Effector CD4-positive, alpha-beta T cell (primary cell): ENCODE measurements at regions not wholly inside any gene's neighbourhood (a gene's known extent, or its start where the extent isn't known, plus 50 kb on each side); places are given as distances from the start of the nearest gene placed in this dataset.
"Not testable (repeated sequence)": the region's sequence is repeated elsewhere in the genome, so short reads cannot be mapped to it uniquely, and the experiment has no call there.

Experiments used
- DNase-seq: peaks from one replicate; pipeline ENCODE4 v3.0.0-alpha.2; 2020

GRCh38 chr6:15001326-15001910 is 244.5 kb upstream of the JARID2 start:
- DNase-seq: no peak

DNA sequence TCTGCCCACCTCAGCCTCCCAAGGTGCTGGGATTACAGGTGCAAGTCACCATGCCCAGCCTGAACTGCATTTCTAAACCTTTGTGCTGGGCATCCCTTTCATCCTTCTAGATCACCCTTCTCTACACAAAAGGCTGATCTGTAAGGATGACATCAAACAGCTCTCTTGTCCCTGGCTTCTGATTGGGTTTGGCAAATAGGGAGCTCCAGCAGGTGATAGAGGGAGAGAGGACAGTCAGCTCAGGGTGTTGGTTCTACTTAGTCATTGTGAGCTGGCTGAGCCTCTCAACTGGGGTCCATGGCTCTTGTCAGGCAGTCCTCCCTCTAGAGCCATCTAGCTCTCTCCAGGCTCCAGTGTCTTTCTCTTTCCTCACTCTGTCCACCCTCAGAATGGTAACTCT is 237.6 kb upstream of the JARID2 start:
- no peak for DNase-seq

DNA sequence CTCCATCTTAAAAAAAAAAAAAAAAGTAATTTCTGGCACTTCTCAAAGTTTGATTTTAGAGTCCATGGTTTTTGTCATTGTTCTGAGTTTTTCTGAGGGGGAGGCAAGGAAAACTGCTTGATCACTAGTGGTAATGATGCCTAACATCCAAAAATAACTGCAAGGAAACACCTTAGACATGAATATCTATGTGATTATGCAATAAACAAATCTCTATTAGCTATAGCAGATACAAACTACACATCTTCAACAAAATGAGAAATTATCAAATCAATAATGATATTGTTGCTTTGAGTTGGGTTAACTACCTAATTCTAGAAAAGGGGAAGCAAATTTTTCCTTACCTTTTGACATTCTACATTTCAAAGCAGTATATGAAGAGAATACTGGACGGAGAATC is 230.9 kb upstream of the JARID2 start:
- DNase-seq: no peak

DNA sequence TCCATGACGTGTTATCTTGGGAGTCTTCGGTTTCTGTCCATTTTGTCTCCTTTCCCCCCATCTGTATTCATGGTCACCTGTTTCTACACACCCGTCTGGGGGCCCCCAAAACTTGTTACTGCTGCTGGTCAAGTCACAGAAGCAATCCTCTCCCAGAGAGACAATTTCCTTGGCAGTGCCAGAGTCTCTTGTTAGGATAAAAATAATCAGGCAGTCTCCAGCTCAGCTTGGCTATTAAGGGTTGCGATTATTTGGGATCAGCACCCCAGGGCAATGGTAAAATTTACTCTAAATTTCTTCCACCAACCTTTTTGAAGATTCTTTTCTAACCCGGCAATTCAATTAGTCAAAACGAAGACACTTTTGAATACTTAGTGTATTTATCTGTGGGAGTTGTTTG is 229.1 kb upstream of the JARID2 start:
- DNase-seq: no peak

GRCh38 chr6:15017261-15017660 is 228.6 kb upstream of the JARID2 start:
- DNase-seq: no peak

DNA sequence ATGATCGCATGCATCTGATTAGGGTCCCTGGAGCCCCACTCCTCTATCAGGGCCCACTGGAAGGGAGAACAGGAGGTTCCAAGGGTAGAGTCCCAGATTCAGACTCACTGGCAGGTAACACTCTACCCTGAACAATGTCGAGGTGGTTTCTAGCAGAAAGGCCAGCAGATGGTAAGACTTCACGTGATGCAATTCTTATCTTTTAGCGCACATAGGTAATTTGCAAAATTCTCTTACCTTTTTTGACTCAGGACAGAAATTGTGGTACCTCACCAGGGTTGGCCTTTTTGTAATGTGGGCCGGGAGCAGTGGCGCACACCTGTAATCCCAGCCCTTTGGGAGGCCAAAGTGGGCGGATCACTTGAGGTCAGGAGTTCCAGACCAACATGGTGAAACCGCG is 228.1 kb upstream of the JARID2 start:
- DNase-seq: no peak

GRCh38 chr6:15020119-15020770 is 225.6 kb upstream of the JARID2 start:
- no peak for DNase-seq

- no peak for DNase-seq
These were observed 224.8 kb upstream of the JARID2 start for GRCh38 chr6:15021074-15021473.

DNA sequence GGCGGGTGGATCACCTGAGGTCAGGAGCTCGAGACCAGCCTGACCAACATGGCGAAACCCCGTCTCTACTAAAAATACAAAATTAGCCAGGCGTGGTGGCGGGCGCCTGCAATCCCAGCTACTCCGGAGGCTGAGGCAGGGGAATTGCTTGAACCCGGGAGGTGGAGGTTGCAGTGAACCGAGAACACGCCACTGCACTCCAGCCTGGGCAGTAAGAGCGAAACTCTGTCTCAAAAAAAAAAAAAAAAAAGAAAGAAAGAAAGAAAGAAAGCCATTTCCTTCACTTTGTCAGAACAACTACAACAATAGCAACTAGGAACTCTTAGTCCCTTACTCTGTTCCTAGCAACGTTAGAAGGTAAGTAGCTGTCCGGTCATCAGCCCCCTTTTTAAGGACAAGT is 222.9 kb upstream of the JARID2 start:
- not testable (repeated sequence) for DNase-seq

DNA sequence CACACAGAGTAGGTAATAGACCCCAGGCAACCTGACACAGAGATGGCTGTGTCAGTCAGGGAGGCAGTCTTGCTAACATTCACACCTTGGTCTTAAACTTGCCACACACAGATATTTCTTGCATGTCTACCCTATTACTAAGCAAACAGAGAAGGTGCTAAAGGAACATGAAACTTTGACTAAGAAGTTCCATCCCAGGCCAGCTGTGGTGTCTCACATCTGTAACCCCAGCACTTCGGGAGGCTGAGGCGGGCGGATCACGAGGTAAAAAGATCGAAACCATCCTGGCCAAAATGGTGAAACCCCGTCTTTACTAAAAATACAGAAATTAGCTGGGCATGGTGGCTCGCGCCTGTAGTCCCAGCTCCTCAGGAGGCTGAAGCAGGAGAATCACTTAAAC is 222.4 kb upstream of the JARID2 start:
- no peak for DNase-seq

- no peak for DNase-seq
These were observed 220.4 kb upstream of the JARID2 start for GRCh38 chr6:15025446-15025845.

GRCh38 chr6:15026832-15027231 is 219.0 kb upstream of the JARID2 start:
- no peak for DNase-seq

- no peak for DNase-seq
These were observed 218.4 kb upstream of the JARID2 start for GRCh38 chr6:15027472-15027871.

DNA sequence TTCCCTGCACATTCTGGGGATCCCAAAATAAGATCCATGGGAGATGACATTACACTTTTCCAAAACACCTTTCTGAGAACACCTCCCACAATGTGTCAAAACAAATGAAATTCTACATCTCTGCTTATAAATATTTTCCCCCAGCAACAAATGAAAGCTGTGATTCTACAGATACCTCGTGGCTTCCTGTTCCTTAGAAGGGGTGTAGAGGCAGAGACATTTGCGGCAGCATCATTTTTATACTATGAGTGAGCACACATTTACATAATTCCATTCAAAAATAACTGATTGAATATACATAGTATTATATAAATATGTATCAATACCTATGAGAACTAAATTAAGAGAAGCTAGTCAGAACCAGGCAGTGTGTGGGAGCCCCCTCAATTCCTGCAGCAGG is 213.9 kb upstream of the JARID2 start:
- no peak for DNase-seq

GRCh38 chr6:15033850-15034203 is 212.0 kb upstream of the JARID2 start:
- no peak for DNase-seq

DNA sequence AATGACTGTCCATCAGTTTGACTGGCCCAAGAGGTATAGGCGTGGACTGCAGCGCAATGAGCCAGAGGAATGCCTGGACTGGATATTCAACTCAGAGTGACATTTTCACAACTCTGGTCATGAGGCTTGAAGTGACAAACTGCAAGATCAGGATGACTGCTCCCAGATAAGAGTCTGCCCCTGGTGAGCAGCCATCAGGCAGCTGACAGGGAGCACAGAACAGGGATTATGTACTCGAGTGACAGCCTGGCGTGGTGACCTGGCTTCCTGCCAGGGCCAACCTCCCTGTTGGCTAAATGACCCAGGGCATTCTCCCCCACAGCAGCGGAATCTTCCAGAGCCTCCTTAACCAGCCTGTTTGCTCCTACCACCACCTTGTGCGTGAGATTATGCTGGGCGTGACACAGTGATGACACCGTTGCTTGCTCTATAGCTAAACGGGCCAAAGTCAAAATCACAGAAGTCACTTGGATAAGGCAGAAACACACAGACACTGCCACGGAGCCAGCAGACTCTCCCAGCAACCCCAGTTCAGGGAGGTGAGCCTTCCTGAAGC is 209.1 kb upstream of the JARID2 start:
- DNase-seq: no peak

DNA sequence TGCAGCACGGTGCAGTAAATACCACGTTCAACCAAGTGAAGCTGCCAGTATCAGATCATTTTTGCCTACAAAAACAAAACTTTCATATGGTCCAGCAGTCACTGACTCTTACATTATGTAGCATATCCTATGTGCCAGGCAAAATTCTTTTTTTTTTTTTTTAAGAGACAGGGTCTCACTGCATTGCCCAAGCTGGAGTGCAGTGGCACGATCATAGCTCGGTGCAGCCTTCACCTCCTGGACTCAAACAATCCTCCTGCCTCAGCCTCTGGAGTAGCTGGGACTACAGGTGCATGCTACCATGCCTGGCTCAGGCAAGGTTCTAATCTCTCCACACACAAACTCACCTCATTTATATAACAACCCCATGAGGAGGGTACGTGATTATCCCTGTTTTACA is 208.6 kb upstream of the JARID2 start:
- DNase-seq: no peak

GRCh38 chr6:15038013-15038791 is 207.7 kb upstream of the JARID2 start:
- DNase-seq: no peak

- no peak for DNase-seq
These were observed 206.7 kb upstream of the JARID2 start for GRCh38 chr6:15039136-15039535.

DNA sequence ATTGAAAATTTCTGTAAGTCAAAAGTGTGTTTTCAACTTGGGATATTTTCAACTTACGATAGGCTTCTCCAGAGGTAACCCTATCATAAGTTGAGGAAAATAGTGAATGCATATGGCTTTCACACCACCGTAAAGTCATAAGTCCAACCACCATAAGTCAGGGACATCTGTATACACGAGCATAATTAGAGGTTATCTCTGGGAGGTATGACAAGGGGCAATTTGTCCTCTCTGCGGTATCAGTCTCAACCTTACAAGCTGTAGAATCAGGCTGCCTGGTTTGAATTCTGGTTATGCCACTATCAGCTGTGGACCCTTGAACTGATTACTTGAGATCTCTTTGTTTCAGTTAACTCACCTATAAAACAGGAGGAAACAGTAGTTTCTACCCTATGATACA is 202.9 kb upstream of the JARID2 start:
- DNase-seq: no peak

DNA sequence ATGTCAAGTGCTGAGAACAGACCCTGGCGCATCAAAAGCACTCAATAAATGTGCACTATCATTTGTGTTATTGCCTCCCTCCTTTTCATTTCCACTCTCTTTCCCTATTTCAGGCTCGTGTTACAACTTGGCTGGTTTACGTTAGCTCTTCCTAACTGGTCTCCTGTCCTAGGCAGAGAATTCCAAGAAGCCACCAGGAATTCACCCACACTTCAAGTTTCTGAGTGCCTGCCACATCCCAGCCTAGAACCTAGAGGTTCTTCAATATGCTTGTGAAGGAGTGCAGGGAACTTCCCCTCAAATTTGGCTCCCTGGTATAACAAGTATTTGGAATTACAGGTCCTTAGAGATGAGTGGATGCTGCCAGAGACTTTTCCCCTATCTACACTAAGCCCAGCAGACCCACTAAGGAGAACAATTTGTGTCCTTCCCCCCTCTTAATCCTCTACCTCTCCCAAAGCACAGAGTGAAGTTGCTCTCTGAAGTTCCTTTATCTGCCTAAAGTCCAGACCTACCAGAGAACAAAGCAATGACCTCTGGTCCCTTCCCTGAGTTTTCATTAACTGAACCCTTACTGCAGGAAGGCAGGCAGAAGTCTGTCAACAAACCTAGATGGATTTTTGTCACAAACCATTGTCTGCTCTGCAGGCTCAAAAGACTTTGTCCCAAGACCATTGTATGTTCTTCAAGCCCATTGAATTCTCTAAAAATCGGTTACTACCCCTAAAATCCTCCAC is 201.6 kb upstream of the JARID2 start:
- no peak for DNase-seq

DNA sequence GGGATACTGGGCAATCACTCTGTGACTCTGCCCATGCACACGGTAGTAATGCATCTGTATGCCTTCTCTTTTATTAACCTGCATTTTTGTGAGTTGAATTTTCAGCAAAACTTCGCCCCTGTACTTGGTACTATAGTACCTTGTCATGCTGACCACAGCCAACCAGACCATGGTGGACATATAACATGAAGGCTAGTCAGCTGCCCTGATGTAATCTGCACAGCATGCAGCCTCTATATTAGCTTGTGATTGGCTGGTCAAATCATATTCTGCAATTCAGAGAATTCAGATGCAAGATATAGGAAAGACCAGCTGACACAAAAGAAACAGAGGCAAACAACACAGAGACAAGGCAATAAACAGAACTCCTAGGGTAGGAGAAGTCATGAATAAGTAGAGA is 200.9 kb upstream of the JARID2 start:
- DNase-seq: no peak

DNA sequence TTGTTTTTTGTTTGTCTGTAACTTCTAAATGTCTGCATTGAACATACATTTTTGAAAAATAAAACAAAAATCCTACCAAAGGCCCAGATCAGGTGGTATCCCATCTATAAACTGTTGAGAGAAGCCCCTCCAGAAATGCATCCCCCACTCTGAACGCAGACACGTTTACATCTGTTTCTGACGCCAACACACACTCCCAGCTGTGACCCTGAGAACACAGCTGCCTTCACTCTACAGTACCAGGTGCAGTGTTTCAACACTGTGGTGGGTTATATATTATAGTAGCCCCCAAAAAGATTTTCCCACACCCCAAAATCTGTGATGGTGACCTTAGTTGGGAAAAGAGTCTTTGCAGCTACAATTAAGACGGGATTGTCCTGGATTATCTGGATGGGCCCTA is 199.1 kb upstream of the JARID2 start:
- DNase-seq: no peak
